ENCODE measurements at regions not wholly inside any gene's neighbourhood (a gene's known extent, or its start where the extent isn't known, plus 50 kb on each side); places are given as distances from the start of the nearest gene placed in this dataset.
"Not testable (repeated sequence)": the region's sequence is repeated elsewhere in the genome, so short reads cannot be mapped to it uniquely, and the experiment has no call there.

- no peak for DNase-seq
These were observed 157.3 kb upstream of the LDB2 start for GRCh38 chr4:17055788-17056187.

DNA sequence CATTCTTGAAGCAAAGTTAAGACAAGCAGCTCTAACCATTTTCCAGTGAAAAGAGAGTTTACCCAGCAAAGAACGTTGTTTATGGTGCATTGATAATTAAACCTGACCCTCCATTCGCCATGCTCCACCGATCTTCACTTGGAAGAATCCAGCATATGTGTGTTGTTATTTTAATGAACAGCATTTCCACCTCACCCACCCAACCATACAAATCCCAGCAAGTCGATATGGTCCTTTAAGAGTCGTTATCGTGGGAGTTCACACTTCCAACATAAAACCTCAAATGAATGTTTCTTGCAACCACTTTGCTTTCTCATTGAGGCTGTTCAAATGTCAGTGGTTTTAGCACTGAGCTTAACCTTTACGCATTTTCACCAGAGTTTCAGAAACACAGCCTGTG is 147.4 kb upstream of the LDB2 start:
- DNase-seq: no peak

- no peak for DNase-seq
These were observed 140.2 kb upstream of the LDB2 start for GRCh38 chr4:17038510-17039176.

DNA sequence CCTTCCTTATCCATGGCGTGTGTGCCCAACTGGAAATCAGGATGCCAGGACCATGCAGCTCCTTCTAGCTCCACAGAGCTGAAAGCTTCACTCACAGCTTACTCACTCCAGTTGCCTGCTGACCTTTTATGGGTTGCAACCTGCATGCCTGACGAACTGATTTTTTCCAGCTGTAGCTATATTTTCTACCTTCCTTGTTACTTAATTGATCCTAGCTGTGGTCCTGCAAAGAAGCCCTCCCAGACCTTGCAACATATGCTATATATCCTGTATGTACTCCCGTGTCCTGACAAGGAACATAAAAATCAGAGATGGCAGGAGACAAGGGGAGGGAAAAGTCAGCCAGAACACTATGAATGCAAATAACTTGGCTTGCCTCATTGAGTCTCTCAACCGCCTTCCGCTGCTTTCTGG is 135.3 kb upstream of the LDB2 start:
- no peak for DNase-seq

DNA sequence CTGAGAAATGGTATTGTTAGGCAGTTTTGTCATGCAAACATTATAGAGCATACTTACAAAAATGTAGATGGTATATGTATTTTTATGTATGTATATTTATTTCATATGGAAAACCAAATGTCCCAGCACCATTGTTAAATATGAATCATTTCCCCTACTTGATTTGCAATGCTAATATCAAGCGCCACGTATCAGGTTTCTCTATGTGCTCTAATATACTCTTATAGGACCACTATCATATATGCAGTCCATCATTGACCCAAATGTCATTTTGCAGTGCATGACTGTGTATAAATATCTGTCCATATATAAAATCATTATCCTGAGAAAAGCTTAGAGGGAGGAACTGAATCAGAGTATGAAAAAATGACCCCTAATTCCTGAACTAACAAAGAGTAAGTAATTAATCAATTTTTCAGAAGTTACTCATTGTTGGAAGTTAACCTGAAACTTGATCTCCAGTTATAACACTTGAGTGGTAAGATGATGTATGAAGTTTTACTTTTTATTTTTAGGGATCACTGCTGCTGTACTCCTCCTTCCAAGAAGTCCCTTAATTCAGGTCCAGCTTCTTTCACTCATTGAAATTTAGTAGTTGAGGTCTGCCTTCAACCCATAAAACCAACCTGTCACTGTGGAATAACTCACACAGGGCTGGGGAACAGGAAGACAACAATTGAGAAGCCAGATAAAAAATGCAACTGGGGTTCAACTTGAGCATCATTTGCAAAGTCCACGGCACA is 134.8 kb upstream of the LDB2 start:
- DNase-seq: no peak

GRCh38 chr4:17030543-17030942 is 132.1 kb upstream of the LDB2 start:
- DNase-seq: no peak

GRCh38 chr4:17029964-17030363 is 131.5 kb upstream of the LDB2 start:
- no peak for DNase-seq

- DNase-seq: no peak
These were observed 131.0 kb upstream of the LDB2 start for GRCh38 chr4:17029432-17029831.

- DNase-seq: no peak
These were observed 129.1 kb upstream of the LDB2 start for GRCh38 chr4:17027495-17027894.

GRCh38 chr4:17024425-17024824 is 126.0 kb upstream of the LDB2 start:
- DNase-seq: no peak

DNA sequence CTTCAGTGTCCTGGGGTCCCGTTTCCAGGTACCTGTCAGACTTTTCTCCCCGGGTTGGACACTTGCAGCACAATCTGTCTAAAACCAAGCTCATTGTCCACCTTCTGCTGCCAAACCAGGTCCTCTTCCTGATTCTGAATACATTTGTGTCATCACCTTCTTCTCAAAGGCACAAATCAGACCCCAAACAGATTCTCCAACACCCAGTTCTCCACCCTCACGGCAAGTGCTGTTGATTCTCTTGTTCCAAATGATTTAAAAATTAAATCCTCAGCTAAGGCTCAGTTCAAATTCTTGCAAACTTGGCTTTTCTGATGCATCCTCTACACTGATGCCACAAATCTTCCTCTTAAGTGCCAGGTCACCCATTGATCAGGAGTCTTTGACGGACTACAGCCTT is 122.5 kb upstream of the LDB2 start:
- DNase-seq: no peak

DNA sequence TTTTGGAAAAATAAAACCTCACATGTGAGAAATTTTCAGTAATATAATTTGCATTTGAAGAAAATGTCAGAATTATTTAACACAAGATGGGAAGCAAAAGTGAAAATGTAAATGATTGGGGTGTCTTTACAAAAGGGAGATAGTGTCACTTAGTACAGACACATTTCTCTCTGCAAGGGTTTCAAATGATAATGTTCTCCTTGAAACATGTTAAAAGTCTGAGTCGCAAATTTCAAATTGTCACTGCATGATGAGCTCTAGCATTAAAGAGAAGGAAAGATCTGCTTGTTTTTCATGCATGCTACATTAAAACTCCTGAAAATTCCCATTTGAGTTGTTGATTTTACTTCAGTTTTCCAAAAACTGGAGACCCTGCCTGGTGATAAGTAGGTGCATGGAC is 122.0 kb upstream of the LDB2 start:
- DNase-seq: no peak

GRCh38 chr4:17018621-17019020 is 120.2 kb upstream of the LDB2 start:
- DNase-seq: not testable (repeated sequence)

DNA sequence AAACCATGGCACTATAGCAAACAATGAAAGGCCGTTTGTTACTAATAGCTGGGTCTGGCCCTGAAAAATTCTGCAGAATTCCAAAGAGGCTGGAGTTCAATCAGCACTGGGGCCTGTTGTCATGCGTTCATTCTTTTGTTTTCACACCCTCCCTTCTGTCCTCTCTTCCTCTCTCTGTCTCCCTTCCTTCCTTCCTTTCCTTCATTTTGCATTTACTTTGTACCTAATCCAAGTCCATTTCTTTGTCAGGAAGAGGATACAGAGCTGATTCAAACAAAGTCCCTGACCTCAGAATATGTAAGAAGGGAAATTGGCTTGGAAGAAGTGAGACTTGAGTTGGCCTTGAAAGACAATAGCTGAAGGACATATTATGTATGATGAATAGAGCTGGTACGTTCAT is 119.6 kb upstream of the LDB2 start:
- DNase-seq: no peak

DNA sequence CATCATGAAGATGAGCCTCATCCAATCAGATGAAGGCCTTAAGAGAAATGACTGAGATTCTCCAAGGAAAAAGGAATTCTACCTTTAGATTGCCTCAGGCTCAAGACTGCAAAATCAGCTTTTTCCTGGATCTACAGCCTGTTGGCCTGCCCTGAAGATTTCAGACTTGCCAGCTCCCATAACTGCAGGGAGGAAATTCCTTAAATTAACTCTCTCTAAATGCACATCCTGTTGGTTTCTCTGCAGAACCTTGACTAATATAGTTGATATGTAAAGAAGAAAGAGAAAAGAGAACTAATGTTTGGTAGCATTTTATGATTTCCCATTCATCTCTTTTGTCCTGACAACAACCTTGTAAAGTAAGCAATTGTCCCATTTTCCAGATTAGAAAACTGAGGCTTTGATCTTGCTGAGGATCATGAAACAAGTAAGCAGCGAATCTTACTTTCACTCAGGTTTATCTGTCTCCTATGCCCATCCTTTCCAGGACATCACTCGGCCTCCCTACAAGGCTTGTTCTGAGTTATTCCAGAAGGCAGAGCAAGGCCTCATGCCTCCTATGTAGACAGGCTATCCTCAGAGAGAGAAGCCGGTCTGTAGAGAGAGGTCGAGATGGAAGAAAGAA is 115.0 kb upstream of the LDB2 start:
- no peak for DNase-seq

DNA sequence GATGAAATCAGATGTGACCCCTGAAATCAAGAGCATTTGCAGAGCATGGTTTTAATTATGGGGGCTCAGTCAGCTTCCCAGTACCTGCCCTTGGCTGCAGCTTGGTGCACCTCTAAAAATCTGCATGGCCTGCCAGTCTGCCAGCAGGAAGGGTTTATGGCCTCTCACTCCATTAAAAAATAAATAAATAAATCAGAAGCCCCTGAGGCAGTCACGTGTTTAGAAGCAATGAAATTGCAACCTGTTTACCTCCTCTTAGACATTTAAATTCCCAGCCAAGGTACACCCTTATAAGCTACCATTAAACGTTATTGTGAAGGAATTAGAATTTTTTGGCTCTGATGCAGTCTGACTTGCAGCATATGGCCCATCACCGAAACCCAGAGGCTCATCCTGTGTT is 114.0 kb upstream of the LDB2 start:
- DNase-seq: no peak

- no peak for DNase-seq
These were observed 112.1 kb upstream of the LDB2 start for GRCh38 chr4:17010426-17011087.

DNA sequence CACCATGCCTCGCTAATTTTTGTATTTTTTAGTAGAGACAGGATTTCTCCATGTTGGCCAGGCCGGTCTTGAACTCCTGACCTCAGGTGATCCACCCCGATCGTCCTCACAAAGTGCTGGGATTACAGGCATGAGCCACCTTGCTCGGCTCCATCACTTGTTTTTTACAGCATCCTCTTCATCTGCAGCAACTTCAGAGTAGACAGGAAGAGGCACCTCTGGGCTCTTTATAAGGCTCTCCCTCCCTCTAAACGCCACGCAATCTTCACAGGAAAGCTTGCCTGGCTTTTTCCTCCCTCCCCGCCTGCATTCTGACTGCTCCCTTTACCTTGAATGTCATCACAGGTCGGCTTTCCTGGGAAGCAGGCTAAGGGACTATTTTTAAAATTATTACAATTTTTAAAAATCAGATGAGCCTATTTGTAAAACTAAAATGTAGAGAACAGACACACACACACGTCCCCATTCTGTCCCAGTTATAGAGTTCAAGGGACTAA is 111.5 kb upstream of the LDB2 start:
- DNase-seq: no peak

GRCh38 chr4:17008834-17009345 is 110.4 kb upstream of the LDB2 start:
- DNase-seq: no peak

- not testable (repeated sequence) for DNase-seq
These were observed 105.4 kb upstream of the LDB2 start for GRCh38 chr4:17003606-17004392.

DNA sequence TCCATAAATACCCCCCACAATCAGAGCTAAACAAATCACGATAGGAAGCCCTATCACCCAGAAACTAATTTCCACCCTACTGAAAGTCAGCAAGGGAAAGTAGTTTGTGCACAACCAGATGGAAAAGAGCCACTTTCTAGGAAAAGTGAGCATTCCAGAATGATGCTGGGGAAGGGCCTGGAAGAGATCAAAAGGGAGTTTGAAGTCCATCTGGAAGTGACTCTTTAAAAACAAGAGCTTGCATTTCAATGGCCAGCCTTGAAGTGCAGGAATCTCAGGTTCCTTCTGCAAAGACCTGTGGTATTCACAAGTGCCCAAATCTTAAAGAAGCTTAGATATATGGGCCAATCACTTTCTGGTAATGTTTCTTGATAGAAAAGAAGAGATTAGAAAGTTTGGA is 97.0 kb upstream of the LDB2 start:
- DNase-seq: no peak
